Muscle layer of duodenum (tissue), 2 donors: ENCODE measurements at regions not wholly inside any gene's neighbourhood (a gene's known extent, or its start where the extent isn't known, plus 50 kb on each side); places are given as distances from the start of the nearest gene placed in this dataset.

Source experiments
- H3K27ac ChIP-seq: one replicate; pipeline ENCODE4 v1.7.0; 2013; ENCODE audit warnings: mild to moderate bottlenecking, low read length
- H3K27me3 ChIP-seq: one replicate; pipeline ENCODE4 v1.7.0; 2013; ENCODE audit warnings: low read depth, mild to moderate bottlenecking, control low read depth, low read length
- H3K36me3 ChIP-seq, 2 donors: one replicate each; pipeline ENCODE4 v1.7.0; 2013; ENCODE audit warnings: low read length in 2 of 2, control low read depth in 1 of 2, mild to moderate bottlenecking in 1 of 2; ENCODE audit not compliant: insufficient read depth in 2 of 2, control insufficient read depth in 1 of 2
- H3K4me1 ChIP-seq, 2 donors: one replicate each; pipeline ENCODE4 v1.7.0; 2013; ENCODE audit warnings: low read length in 2 of 2, mild to moderate bottlenecking in 2 of 2, control low read depth in 1 of 2, moderate library complexity in 1 of 2; ENCODE audit not compliant: insufficient read depth in 2 of 2, control insufficient read depth in 1 of 2
- H3K4me3 ChIP-seq, 2 donors: one replicate each; pipeline ENCODE4 v1.7.0; 2013; ENCODE audit warnings: low read length in 2 of 2, low read depth in 1 of 2, mild to moderate bottlenecking in 1 of 2
- H3K9me3 ChIP-seq, 2 donors: one replicate each; pipeline ENCODE4 v1.7.0; 2013; ENCODE audit warnings: low read length in 2 of 2, control low read depth in 1 of 2, mild to moderate bottlenecking in 1 of 2; ENCODE audit not compliant: control insufficient read depth in 1 of 2
- donor health status: healthy.

- no peak overlapping the region for H3K27ac ChIP-seq
- H3K27me3 ChIP-seq, result no peaks in the 10 kb centered on the region
- no peak overlapping the region for H3K4me3 ChIP-seq
- H3K9me3 ChIP-seq, result no peaks in the 10 kb centered on the region
- no peaks in the 10 kb centered on the region for H3K4me1 ChIP-seq
- H3K36me3 ChIP-seq, result no peaks in the 10 kb centered on the region
Observed at GRCh38 chr18:25739376-25739775, 351.0 kb downstream of the SS18 start.

- H3K27ac ChIP-seq, result no peak overlapping the region
- no peaks in the 10 kb centered on the region for H3K9me3 ChIP-seq
- H3K4me3 ChIP-seq, result no peak overlapping the region
- no peaks in the 10 kb centered on the region for H3K36me3 ChIP-seq
- no peaks in the 10 kb centered on the region for H3K27me3 ChIP-seq
- no peaks in the 10 kb centered on the region for H3K4me1 ChIP-seq
Observed at GRCh38 chr18:25737710-25738311, 352.6 kb downstream of the SS18 start.

- no peak overlapping the region for H3K27ac ChIP-seq
- no peaks in the 10 kb centered on the region for H3K9me3 ChIP-seq
- H3K27me3 ChIP-seq, result no peaks in the 10 kb centered on the region
- no peaks in the 10 kb centered on the region for H3K36me3 ChIP-seq
- H3K4me3 ChIP-seq, result no peak overlapping the region
- no peaks in the 10 kb centered on the region for H3K4me1 ChIP-seq
Observed at GRCh38 chr18:25736516-25736915, 353.9 kb downstream of the SS18 start.

- Histone ChIP-seq H3K4me3 (no peak overlapping the region), H3K9me3 (no peaks in the 10 kb centered on the region), H3K36me3 (no peaks in the 10 kb centered on the region), H3K4me1 (no peaks in the 10 kb centered on the region), H3K27ac (no peak overlapping the region), H3K27me3 (no peaks in the 10 kb centered on the region)
Observed at GRCh38 chr18:25735459-25735858, 355.0 kb downstream of the SS18 start.

GRCh38 chr18:25734336-25734735, 356.1 kb downstream of the SS18 start:
- Histone ChIP-seq H3K27me3 (no peaks in the 10 kb centered on the region), H3K4me1 (no peaks in the 10 kb centered on the region), H3K27ac (no peak overlapping the region), H3K9me3 (no peaks in the 10 kb centered on the region), H3K36me3 (no peaks in the 10 kb centered on the region), H3K4me3 (no peak overlapping the region)

GRCh38 chr18:25732862-25733261, 357.6 kb downstream of the SS18 start:
- Histone ChIP-seq H3K4me3 (no peak overlapping the region), H3K4me1 (no peaks in the 10 kb centered on the region), H3K36me3 (no peaks in the 10 kb centered on the region), H3K9me3 (no peaks in the 10 kb centered on the region), H3K27ac (no peak overlapping the region), H3K27me3 (no peaks in the 10 kb centered on the region)

GRCh38 chr18:25729072-25729471, 361.3 kb downstream of the SS18 start:
- no peaks in the 10 kb centered on the region for H3K9me3 ChIP-seq
- H3K36me3 ChIP-seq, result no peaks in the 10 kb centered on the region
- no peak overlapping the region for H3K27ac ChIP-seq
- H3K4me1 ChIP-seq, result no peaks in the 10 kb centered on the region
- H3K4me3 ChIP-seq, result no peak overlapping the region
- no peaks in the 10 kb centered on the region for H3K27me3 ChIP-seq

- no peaks in the 10 kb centered on the region for H3K4me1 ChIP-seq
- no peaks in the 10 kb centered on the region for H3K9me3 ChIP-seq
- no peak overlapping the region for H3K4me3 ChIP-seq
- no peaks in the 10 kb centered on the region for H3K27me3 ChIP-seq
- no peak overlapping the region for H3K27ac ChIP-seq
- no peaks in the 10 kb centered on the region for H3K36me3 ChIP-seq
Observed at GRCh38 chr18:25727281-25727985, 363.0 kb downstream of the SS18 start.

- Histone ChIP-seq H3K27ac (no peak overlapping the region), H3K4me1 (no peaks in the 10 kb centered on the region), H3K27me3 (no peaks in the 10 kb centered on the region), H3K9me3 (no peaks in the 10 kb centered on the region), H3K4me3 (no peak overlapping the region), H3K36me3 (no peaks in the 10 kb centered on the region)
Observed at GRCh38 chr18:25726298-25726697, 364.1 kb downstream of the SS18 start.

GRCh38 chr18:25725501-25725900, 364.9 kb downstream of the SS18 start:
- Histone ChIP-seq H3K9me3 (peaks cover 0 to 2% of the 10 kb centered on the region in 2 donors), H3K4me1 (no peaks in the 10 kb centered on the region), H3K36me3 (no peaks in the 10 kb centered on the region), H3K27me3 (no peaks in the 10 kb centered on the region), H3K4me3 (no peak overlapping the region), H3K27ac (no peak overlapping the region)

GRCh38 chr18:25724997-25725396, 365.4 kb downstream of the SS18 start:
- H3K27ac ChIP-seq, result no peak overlapping the region
- H3K27me3 ChIP-seq, result no peaks in the 10 kb centered on the region
- no peaks in the 10 kb centered on the region for H3K4me1 ChIP-seq
- no peak overlapping the region for H3K4me3 ChIP-seq
- H3K36me3 ChIP-seq, result no peaks in the 10 kb centered on the region
- H3K9me3 ChIP-seq, result peaks cover 0 to 2% of the 10 kb centered on the region in 2 donors

GRCh38 chr18:25724121-25724520, 366.3 kb downstream of the SS18 start:
- Histone ChIP-seq H3K36me3 (no peaks in the 10 kb centered on the region), H3K9me3 (peaks cover 0 to 2% of the 10 kb centered on the region in 2 donors), H3K27me3 (no peaks in the 10 kb centered on the region), H3K4me3 (no peak overlapping the region), H3K4me1 (no peaks in the 10 kb centered on the region), H3K27ac (no peak overlapping the region)
